Thyroid gland (tissue), 4 donors: ENCODE measurements at regions not wholly inside any gene's neighbourhood (a gene's known extent, or its start where the extent isn't known, plus 50 kb on each side); places are given as distances from the start of the nearest gene placed in this dataset.

ENCODE experiments used
- CTCF ChIP-seq, 6 experiments: fragments of 200-600 bp in 3 of 6; fragments of 450-650 bp in 3 of 6; sonication (generic) in 3 of 6; IDR thresholded peaks; one replicate each; pipeline ENCODE4 v1.5.1; 2016 to 2019; ENCODE audit warnings: antibody characterized with exemption in 6 of 6, mild to moderate bottlenecking in 2 of 6, inconsistent platforms in 1 of 6, moderate library complexity in 1 of 6
- POLR2A ChIP-seq, 2 donors: fragments of 450-650 bp; IDR thresholded peaks; one replicate each; pipeline ENCODE4 v1.6.1; 2017; ENCODE audit warnings: antibody characterized with exemption in 2 of 2, mild to moderate bottlenecking in 2 of 2, moderate library complexity in 1 of 2

GRCh38 chr13:48595431-48596429 is 58.0 kb upstream of the CYSLTR2 start:
- peak in 5 of 6 experiments; percentile 25 to 78 (median 62) for TF ChIP-seq CTCF (IDR thresholded peaks at IDR 0.05)
- no peak for TF ChIP-seq POLR2A (IDR thresholded peaks at IDR 0.05)
